ENCODE measurements at regions not wholly inside any gene's neighbourhood (a gene's known extent, or its start where the extent isn't known, plus 50 kb on each side); places are given as distances from the start of the nearest gene placed in this dataset.

DNA sequence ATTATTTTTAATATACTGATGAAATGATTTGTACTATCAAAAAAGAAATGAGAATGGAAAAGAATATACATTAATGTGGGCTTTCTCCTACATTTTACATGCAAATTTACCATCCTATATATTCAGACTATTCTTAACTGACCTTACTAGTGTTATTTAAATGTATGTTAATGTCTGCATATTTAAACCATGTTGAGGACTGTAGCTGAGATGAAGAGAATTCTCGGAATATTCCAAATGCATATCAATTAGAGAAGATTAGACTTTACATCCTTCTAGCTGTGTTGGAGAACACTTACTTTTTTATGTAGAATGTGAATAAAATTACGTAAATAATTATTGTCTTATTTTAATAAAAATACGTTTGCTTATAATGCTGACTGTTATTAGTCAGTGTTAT lies 990.1 kb upstream of the LRFN5 start:
- TF ChIP-seq CTCF (IDR thresholded peaks at IDR 0.05 in 2 of 3, conservative IDR thresholded peaks at IDR 0.05 in 1 of 3; ENCODE audit: borderline replicate concordance in 1 of 3, insufficient read depth in 1 of 3, low read depth in 2 of 3, low read length in 2 of 3): no peak
- no peak for TF ChIP-seq POLR2A (IDR thresholded peaks at IDR 0.05; ENCODE audit: borderline replicate concordance, extremely low read depth, insufficient read depth, insufficient read length)
- TF ChIP-seq TCF7L2 (IDR thresholded peaks at IDR 0.05; ENCODE audit: borderline replicate concordance, extremely low read depth, insufficient read depth, insufficient read length): no peak
- no peak for TF ChIP-seq POLR2AphosphoS5 (IDR thresholded peaks at IDR 0.05; ENCODE audit: low read depth, low read length)
